CD8-positive, alpha-beta memory T cell (primary cell): ENCODE measurements at regions not wholly inside any gene's neighbourhood (a gene's known extent, or its start where the extent isn't known, plus 50 kb on each side); places are given as distances from the start of the nearest gene placed in this dataset.
A peak's percentile ranks its signal among the peaks of the same experiment; 100 is the strongest.
"Not testable (repeated sequence)": the region's sequence is repeated elsewhere in the genome, so short reads cannot be mapped to it uniquely, and the experiment has no call there.

Source experiments
- CTCF ChIA-PET: fragments of 350-600 bp; sonication (Branson Sonifier 250); formaldehyde crosslinking; loops from one replicate; lab custom pipeline; 2021; ENCODE audit warnings: antibody characterized with exemption; lab: Charles Lee
- POLR2A ChIA-PET: fragments of 350-600 bp; sonication (Branson Sonifier 250); formaldehyde crosslinking; loops from one replicate; lab custom pipeline; 2021; ENCODE audit warnings: antibody characterized with exemption; lab: Charles Lee
- DNase-seq, 5 donors: peaks; one replicate each; pipeline versions ENCODE4 v3.0.0 to v3.0.0-alpha.2; 2020 to 2022; ENCODE audit warnings: mixed read lengths in 1 of 5
- H3K27ac ChIP-seq: one replicate; pipeline ENCODE4 v1.7.0; 2013; ENCODE audit warnings: low read depth, mild to moderate bottlenecking, low read length, moderate library complexity
- H3K27me3 ChIP-seq: 2 replicates; pipeline ENCODE4 v1.7.0; 2013; ENCODE audit warnings: low read length, mild to moderate bottlenecking; ENCODE audit not compliant: insufficient read depth, poor library complexity, severe bottlenecking
- H3K36me3 ChIP-seq: 2 replicates; pipeline ENCODE4 v1.7.0; 2013; ENCODE audit warnings: mild to moderate bottlenecking, low read length, moderate library complexity; ENCODE audit not compliant: insufficient read depth
- H3K4me1 ChIP-seq: 2 replicates; pipeline ENCODE4 v1.7.0; 2013; ENCODE audit warnings: mild to moderate bottlenecking, low read length, moderate library complexity; ENCODE audit not compliant: insufficient read depth
- H3K4me3 ChIP-seq: 2 replicates; pipeline ENCODE4 v1.7.0; 2013; ENCODE audit warnings: mild to moderate bottlenecking, low read length
- H3K9me3 ChIP-seq: 2 replicates; pipeline ENCODE4 v1.7.0; 2013; ENCODE audit warnings: mild to moderate bottlenecking, low read length
- H3K27ac Mint-ChIP-seq, 8 donors: one replicate each; pipeline ENCODE4 v1.8.0; 2020 to 2021; ENCODE audit warnings: mixed read lengths in 8 of 8, mild to moderate bottlenecking in 6 of 8, inconsistent platforms in 3 of 8, moderate library complexity in 3 of 8
- H3K27me3 Mint-ChIP-seq, 2 donors: one replicate each; pipeline ENCODE4 v1.8.0; 2020 to 2021; ENCODE audit warnings: mixed read lengths in 2 of 2, mild to moderate bottlenecking in 1 of 2, moderate library complexity in 1 of 2
- H3K36me3 Mint-ChIP-seq, 3 donors: one replicate each; pipeline ENCODE4 v1.8.0; 2020 to 2021; ENCODE audit warnings: mixed read lengths in 3 of 3, inconsistent platforms in 1 of 3, mild to moderate bottlenecking in 1 of 3
- H3K4me1 Mint-ChIP-seq, 3 donors: one replicate each; pipeline ENCODE4 v1.8.0; 2020 to 2021; ENCODE audit warnings: mixed read lengths in 3 of 3, inconsistent platforms in 1 of 3, mild to moderate bottlenecking in 1 of 3
- H3K4me3 Mint-ChIP-seq, 7 donors: one replicate each; pipeline ENCODE4 v1.8.0; 2020 to 2021; ENCODE audit warnings: mixed read lengths in 7 of 7, mild to moderate bottlenecking in 6 of 7, moderate library complexity in 4 of 7, inconsistent platforms in 2 of 7
- H3K9me3 Mint-ChIP-seq, 5 donors: one replicate each; pipeline ENCODE4 v1.8.0; 2020 to 2022; ENCODE audit warnings: mixed read lengths in 5 of 5, mild to moderate bottlenecking in 3 of 5, moderate library complexity in 2 of 5, inconsistent platforms in 1 of 5

DNA sequence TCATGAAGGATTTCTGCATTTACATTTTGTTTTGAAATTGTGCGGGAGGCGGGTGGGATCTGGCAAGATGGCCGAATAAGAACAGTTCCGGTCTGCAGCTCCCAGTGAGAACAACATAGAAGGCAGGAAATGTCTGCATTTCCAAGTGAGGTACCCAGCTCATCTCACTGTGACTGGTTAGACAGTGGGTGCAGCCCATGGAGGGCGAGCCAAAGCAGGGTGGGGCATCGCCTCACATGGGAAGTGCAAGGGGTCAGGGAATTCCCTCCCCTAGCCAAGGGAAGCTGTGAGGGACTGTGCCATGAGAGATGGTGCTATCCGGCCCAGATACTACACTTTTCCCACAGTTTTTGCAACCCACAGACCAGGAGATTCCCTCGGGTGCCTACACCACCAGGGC, 215.0 kb upstream of the USP24 start:
- peaks cover 18 to 49% of the 10 kb centered on the region in 2 donors for H3K27me3 Mint-ChIP-seq
- H3K9me3 Mint-ChIP-seq, H3K36me3 Mint-ChIP-seq, DNase-seq, H3K4me1 Mint-ChIP-seq, H3K27ac Mint-ChIP-seq, H3K4me1 ChIP-seq, POLR2A ChIA-PET, CTCF ChIA-PET, H3K4me3 ChIP-seq, H3K27ac ChIP-seq, H3K9me3 ChIP-seq, H3K27me3 ChIP-seq, H3K4me3 Mint-ChIP-seq, H3K36me3 ChIP-seq: not testable (repeated sequence)

DNA sequence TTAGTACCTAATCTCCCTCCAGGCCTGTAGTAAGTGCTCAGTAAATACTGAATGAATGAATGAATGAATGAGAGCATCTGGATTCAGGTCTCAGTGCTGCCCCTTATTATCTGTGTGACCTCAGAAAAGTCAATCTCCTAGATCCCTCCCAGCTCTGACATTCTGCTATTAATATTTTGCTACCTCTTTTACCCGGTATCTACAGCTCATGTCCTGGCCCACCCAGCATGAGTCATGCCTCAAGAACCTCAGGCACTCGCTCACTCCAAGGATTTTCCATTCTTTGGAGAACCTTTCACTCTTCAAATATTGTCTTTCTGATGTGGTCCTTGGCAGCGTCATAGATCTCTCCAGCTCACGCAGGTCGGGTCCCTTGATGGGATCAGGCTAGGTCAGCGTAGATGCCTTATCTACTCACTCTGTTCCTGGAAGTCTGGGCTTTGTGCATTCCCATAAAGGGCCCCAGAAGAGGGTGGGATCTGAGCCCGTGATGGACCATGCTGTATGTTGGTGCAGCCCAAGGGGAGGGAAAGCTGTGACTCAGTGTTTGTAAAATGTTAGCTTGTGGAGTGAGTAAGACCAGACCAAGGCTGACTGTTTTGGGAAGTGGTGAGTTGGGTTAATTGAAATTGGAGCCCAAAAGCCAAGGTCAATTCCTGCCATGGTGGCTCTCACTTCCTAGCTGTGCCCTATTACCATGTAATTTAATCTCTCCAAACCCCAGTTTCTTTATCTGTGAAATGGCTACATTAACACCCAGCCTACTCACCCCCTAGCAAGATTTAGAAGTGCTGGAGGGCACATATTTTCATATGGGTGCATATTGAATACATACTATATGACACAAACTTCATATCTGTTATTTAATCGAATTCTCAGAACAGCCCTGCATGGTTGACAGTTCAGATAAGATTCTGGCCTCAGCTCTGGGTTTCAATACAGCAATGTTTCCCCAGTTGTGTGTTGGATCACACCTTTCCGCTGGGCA, 214.1 kb upstream of the USP24 start:
- ChIA-PET POLR2A (no interaction called here), CTCF (interaction anchor here (1.4 kb wide), 1 partner anchor 10 kb away, joined by 3 read pairs; no protein-coding TSS in a partner anchor)
- no peak for DNase-seq
- Mint-ChIP-seq H3K27me3 (peaks cover 18 to 54% of the 10 kb centered on the region in 2 donors), H3K27ac (no peak overlapping the region), H3K4me3 (no peak overlapping the region), H3K9me3 (peaks cover 0 to 3% (median 0%) of the 10 kb centered on the region in 5 donors), H3K36me3 (no peaks in the 10 kb centered on the region), H3K4me1 (no peaks in the 10 kb centered on the region)
- Histone ChIP-seq H3K27me3 (peaks cover 9% of the 10 kb centered on the region), H3K4me1 (no peaks in the 10 kb centered on the region), H3K27ac (no peak overlapping the region), H3K4me3 (no peak overlapping the region), H3K9me3 (no peaks in the 10 kb centered on the region), H3K36me3 (no peaks in the 10 kb centered on the region)

DNA sequence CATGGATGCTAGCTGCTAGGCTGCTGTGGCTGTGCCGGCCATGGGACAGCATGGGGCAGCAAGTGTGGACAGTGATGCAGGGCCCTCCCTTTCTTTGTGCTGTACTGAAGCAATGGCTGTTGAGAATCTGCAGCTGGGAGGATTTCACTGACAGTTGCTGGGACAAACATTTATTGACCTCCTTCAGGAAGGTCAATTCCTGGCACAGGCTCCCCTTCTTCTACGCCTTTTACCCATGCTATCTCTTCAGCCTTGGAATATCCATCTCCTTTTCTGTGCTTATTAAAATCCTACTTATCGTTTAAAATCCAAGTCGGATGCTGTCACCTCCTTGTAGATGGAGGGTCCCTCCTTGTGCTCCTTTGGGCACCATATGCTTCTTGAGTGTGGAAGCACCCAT, 213.1 kb upstream of the USP24 start:
- H3K4me3 ChIP-seq, result no peak overlapping the region
- Mint-ChIP-seq H3K27me3 (peaks cover 18 to 55% of the 10 kb centered on the region in 2 donors), H3K9me3 (peaks cover 0 to 3% (median 0%) of the 10 kb centered on the region in 5 donors), H3K27ac (peak overlapping the region in 1 of 8 donors; percentile 67), H3K4me3 (no peak overlapping the region), H3K36me3 (no peaks in the 10 kb centered on the region), H3K4me1 (no peaks in the 10 kb centered on the region)
- H3K36me3 ChIP-seq, result no peaks in the 10 kb centered on the region
- no peak for DNase-seq
- no peaks in the 10 kb centered on the region for H3K9me3 ChIP-seq
- CTCF ChIA-PET, result interaction anchor here (1.4 kb wide), 1 partner anchor 11 kb away, joined by 3 read pairs; no protein-coding TSS in a partner anchor
- POLR2A ChIA-PET, result no interaction called here
- H3K4me1 ChIP-seq, result no peaks in the 10 kb centered on the region
- no peak overlapping the region for H3K27ac ChIP-seq
- H3K27me3 ChIP-seq, result peaks cover 9% of the 10 kb centered on the region

DNA sequence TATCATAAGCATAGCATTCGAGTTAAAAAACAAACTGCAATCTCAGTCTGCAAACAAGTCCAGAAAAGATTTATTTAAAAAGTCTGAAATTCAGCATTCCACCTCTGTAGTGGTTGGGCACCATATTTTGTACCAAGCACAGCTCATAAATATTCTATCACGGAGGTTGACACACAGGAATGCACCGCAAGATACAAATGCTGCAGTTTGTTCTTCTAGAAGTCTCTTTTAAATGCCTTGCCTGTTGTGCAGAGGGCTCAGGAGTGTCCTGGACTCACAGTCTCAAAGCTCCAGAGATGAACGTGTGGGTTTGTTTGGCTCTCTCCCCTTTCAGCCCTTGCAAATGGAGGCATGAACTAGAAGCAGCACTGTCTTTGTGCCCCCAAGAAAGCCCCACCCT, 212.4 kb upstream of the USP24 start:
- Mint-ChIP-seq H3K4me3 (no peak overlapping the region), H3K27ac (no peak overlapping the region), H3K36me3 (no peaks in the 10 kb centered on the region), H3K9me3 (peaks cover 0 to 3% (median 0%) of the 10 kb centered on the region in 5 donors), H3K27me3 (peaks cover 18 to 57% of the 10 kb centered on the region in 2 donors), H3K4me1 (no peaks in the 10 kb centered on the region)
- Histone ChIP-seq H3K27me3 (peaks cover 9% of the 10 kb centered on the region), H3K27ac (no peak overlapping the region), H3K4me1 (no peaks in the 10 kb centered on the region), H3K9me3 (no peaks in the 10 kb centered on the region), H3K4me3 (no peak overlapping the region), H3K36me3 (no peaks in the 10 kb centered on the region)
- POLR2A ChIA-PET, result no interaction called here
- DNase-seq, result no peak
- CTCF ChIA-PET, result interaction anchor here (1.4 kb wide), 1 partner anchor 11 kb away, joined by 3 read pairs; no protein-coding TSS in a partner anchor

DNA sequence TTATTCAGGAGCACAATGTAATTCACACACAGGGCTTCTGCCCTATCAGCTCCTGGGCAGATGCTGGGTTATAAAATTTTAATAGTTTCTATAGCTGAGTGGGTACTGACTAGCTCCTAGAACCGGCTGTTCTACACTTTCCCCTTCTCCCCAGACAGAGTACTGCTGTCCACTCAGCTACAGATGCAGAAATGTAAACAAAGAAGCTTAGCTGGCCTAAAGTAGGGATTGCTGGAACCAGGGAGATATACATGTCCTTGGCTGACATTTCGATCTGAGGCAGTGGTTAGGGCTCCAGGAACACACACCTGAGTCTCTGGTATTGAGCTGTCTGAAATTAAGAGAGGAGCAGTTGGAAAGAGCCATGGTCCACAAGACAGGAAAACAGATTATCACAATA, 211.5 kb upstream of the USP24 start:
- peaks cover 0 to 2% (median 2%) of the 10 kb centered on the region in 5 donors for H3K9me3 Mint-ChIP-seq

DNA sequence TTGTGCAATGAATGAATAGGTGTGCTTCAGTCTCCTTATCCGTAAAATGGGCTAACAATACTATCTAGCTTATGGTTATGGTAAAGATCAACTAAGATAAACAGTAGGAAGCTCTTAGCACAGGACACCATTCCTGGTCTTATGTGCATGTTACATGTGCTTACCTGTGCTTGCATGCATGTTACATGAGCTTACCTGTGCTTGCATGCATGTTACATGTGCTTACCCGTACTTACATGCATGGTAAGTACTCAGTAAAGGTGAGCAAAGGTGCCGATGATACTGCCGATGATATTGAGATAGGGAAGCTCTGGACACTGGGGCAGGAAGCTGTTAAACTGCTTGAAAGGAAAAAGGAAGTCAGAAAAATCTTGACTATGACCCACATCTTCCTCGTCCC, 211.0 kb upstream of the USP24 start:
- Histone ChIP-seq H3K4me1 (no peaks in the 10 kb centered on the region), H3K4me3 (no peak overlapping the region), H3K9me3 (no peaks in the 10 kb centered on the region), H3K36me3 (no peaks in the 10 kb centered on the region), H3K27ac (no peak overlapping the region), H3K27me3 (peaks cover 9% of the 10 kb centered on the region)
- Mint-ChIP-seq H3K27me3 (peaks cover 18 to 49% of the 10 kb centered on the region in 2 donors), H3K4me3 (no peak overlapping the region), H3K27ac (no peak overlapping the region), H3K36me3 (no peaks in the 10 kb centered on the region), H3K9me3 (peaks cover 0 to 4% (median 3%) of the 10 kb centered on the region in 5 donors), H3K4me1 (no peaks in the 10 kb centered on the region)
- no peak for DNase-seq
- ChIA-PET POLR2A (no interaction called here), CTCF (no interaction called here)

More for the DNA sequence above, 211.5 kb upstream of the USP24 start:
- no peak overlapping the region for H3K4me3 ChIP-seq
- peaks cover 9% of the 10 kb centered on the region for H3K27me3 ChIP-seq
- H3K27ac ChIP-seq, result no peak overlapping the region
- Mint-ChIP-seq H3K27ac (no peak overlapping the region), H3K36me3 (no peaks in the 10 kb centered on the region), H3K4me3 (peak overlapping the region in 1 of 7 donors; percentile 44), H3K27me3 (peaks cover 18 to 54% of the 10 kb centered on the region in 2 donors), H3K4me1 (no peaks in the 10 kb centered on the region)
- no peaks in the 10 kb centered on the region for H3K36me3 ChIP-seq
- POLR2A ChIA-PET, result no interaction called here
- CTCF ChIA-PET, result no interaction called here
- H3K9me3 ChIP-seq, result no peaks in the 10 kb centered on the region
- DNase-seq, result no peak
- H3K4me1 ChIP-seq, result no peaks in the 10 kb centered on the region

DNA sequence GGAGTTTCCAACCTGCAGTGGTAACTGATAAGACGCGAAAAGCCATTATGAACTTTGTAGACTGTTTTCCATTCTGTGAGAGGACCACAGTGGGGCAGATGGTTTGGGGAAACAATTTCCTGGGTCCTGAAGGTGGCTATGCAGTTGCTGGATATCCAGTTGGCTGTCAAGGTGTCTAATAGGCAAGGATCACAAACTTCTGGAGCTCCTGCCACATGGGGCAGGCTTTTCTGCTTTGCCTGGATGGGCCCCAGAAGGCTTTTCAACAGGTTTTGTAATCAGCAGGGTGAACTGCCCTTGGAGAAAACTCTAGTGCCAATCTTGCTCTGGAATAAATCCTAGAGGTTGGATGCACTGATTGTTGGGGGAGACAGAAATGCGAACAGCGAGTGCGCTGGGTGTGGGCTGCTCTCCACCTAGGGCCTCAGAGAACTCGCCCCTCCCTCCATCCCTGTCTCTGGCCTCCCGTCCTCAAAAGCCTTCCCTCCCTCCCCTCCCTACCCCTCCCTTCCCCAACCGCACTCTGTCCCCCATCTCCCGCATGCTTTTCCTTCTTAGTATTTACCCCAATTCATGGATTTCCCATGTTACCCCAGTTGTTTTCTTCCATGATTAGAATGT, 210.3 kb upstream of the USP24 start:
- no peaks in the 10 kb centered on the region for H3K4me1 Mint-ChIP-seq
- H3K27ac Mint-ChIP-seq, result no peak overlapping the region
- H3K27me3 Mint-ChIP-seq, result peaks cover 17 to 48% of the 10 kb centered on the region in 2 donors
- peaks cover 0 to 4% (median 3%) of the 10 kb centered on the region in 5 donors for H3K9me3 Mint-ChIP-seq
- no peaks in the 10 kb centered on the region for H3K9me3 ChIP-seq
- no peak for DNase-seq
- no peaks in the 10 kb centered on the region for H3K36me3 Mint-ChIP-seq
- no peaks in the 10 kb centered on the region for H3K36me3 ChIP-seq
- CTCF ChIA-PET, result no interaction called here
- no peak overlapping the region for H3K27ac ChIP-seq
- no peak overlapping the region for H3K4me3 Mint-ChIP-seq
- H3K4me3 ChIP-seq, result no peak overlapping the region
- peaks cover 9% of the 10 kb centered on the region for H3K27me3 ChIP-seq
- POLR2A ChIA-PET, result no interaction called here
- H3K4me1 ChIP-seq, result no peaks in the 10 kb centered on the region

DNA sequence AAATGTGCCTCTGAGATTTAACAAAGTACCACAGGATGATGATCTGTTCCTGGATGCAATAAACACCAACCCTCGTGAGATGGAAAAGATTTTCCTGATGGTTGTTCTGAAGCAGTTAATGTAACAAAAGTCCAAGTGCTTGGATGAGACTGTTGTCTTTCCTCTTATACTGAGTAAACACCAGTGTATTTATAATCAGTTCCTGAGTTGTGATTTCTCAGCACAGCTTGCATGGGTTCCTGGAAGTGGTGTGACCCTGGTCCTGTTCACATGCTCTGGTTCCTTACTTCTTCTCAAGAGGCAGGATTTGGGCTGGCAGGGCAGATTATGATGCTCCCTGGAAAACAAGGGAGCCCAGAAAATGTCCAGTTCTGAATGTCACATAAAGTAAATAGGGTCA, 208.2 kb upstream of the USP24 start:
- Mint-ChIP-seq H3K27ac (no peak overlapping the region), H3K4me3 (no peak overlapping the region), H3K36me3 (no peaks in the 10 kb centered on the region), H3K27me3 (peaks cover 5 to 35% of the 10 kb centered on the region in 2 donors), H3K4me1 (no peaks in the 10 kb centered on the region), H3K9me3 (peaks cover 0 to 4% (median 3%) of the 10 kb centered on the region in 5 donors)
- Histone ChIP-seq H3K27ac (no peak overlapping the region), H3K4me1 (no peaks in the 10 kb centered on the region), H3K27me3 (peaks cover 9% of the 10 kb centered on the region), H3K4me3 (no peak overlapping the region), H3K36me3 (no peaks in the 10 kb centered on the region), H3K9me3 (no peaks in the 10 kb centered on the region)
- ChIA-PET CTCF (no interaction called here), POLR2A (no interaction called here)
- DNase-seq, result no peak
